IMR-90 (cell line): ENCODE measurements at regions not wholly inside any gene's neighbourhood (a gene's known extent, or its start where the extent isn't known, plus 50 kb on each side); places are given as distances from the start of the nearest gene placed in this dataset.
A peak's percentile ranks its signal among the peaks of the same experiment; 100 is the strongest.

Experiments
- ATAC-seq: fragments of 200-7000 bp; cut with Tn5 transposase; 2 replicates; pipeline ENCODE4 v1.9.1; 2020; ENCODE audit warnings: low read depth, mild to moderate bottlenecking, moderate library complexity
- BruUV-seq: library from RNA; stranded (reverse); fragments of 400-500 nt; replicated peaks from 2 replicates; lab custom pipeline; 2021; lab: Mats Ljungman, UMichigan
- CTCF ChIA-PET: fragments of 300-600 bp; formaldehyde crosslinking; extraction: SDS; loops from one replicate; lab custom pipeline; 2021; ENCODE audit warnings: antibody characterized with exemption; lab: Yijun Ruan, JAX
- POLR2A ChIA-PET: fragments of 300-600 bp; sonication (Branson Sonifier 250); formaldehyde crosslinking; loops from one replicate; lab custom pipeline; 2022; ENCODE audit warnings: antibody characterized with exemption; ENCODE audit not compliant: unreplicated experiment; lab: Charles Lee
- DNase-seq: peaks from one replicate; pipeline ENCODE4 v3.0.0; 2013
- H2AFZ ChIP-seq: replicated peaks from 2 replicates; pipeline ENCODE3; 2013; ENCODE audit warnings: low read length, mild to moderate bottlenecking; ENCODE audit not compliant: poor library complexity
- H2AK5ac ChIP-seq: 2 replicates; pipeline ENCODE4 v1.6.1; 2013; ENCODE audit warnings: low read depth, low read length, inconsistent platforms
- H2AK9ac ChIP-seq: replicated peaks from 2 replicates; pipeline ENCODE3; 2013; ENCODE audit warnings: mild to moderate bottlenecking, low read depth, low read length, moderate library complexity; ENCODE audit not compliant: poor library complexity
- H2BK120ac ChIP-seq: 2 replicates; pipeline ENCODE4 v1.6.1; 2013; ENCODE audit warnings: low read depth, low read length, inconsistent platforms
- H2BK15ac ChIP-seq: 3 replicates; pipeline ENCODE4 v1.6.1; 2013; ENCODE audit warnings: low read depth, low read length, inconsistent platforms
- H2BK20ac ChIP-seq: 2 replicates; pipeline ENCODE4 v1.6.1; 2013; ENCODE audit warnings: low read depth, mild to moderate bottlenecking, inconsistent platforms, low read length, moderate library complexity
- H2BK5ac ChIP-seq: 2 replicates; pipeline ENCODE4 v1.6.1; 2013; ENCODE audit warnings: mild to moderate bottlenecking, low read depth, low read length, inconsistent platforms; ENCODE audit not compliant: poor library complexity, severe bottlenecking
- H3K14ac ChIP-seq: replicated peaks from 2 replicates; pipeline ENCODE4 v1.6.1; 2013; ENCODE audit warnings: low read depth, low read length, inconsistent platforms
- H3K18ac ChIP-seq: 2 replicates; pipeline ENCODE4 v1.6.1; 2013; ENCODE audit warnings: low read depth, low read length, control low read depth
- H3K23ac ChIP-seq: 2 replicates; pipeline ENCODE4 v1.6.1; 2013; ENCODE audit warnings: low read depth, low read length, inconsistent platforms
- H3K27ac ChIP-seq: 2 replicates; pipeline ENCODE4 v1.5.1; 2013; ENCODE audit warnings: mild to moderate bottlenecking, control low read depth, low read length; ENCODE audit not compliant: insufficient read depth
- H3K27me3 ChIP-seq: 2 replicates; pipeline ENCODE4 v1.6.1; 2013; ENCODE audit warnings: low read length; ENCODE audit not compliant: control insufficient read depth, insufficient read depth
- H3K36me3 ChIP-seq: 2 replicates; pipeline ENCODE4 v1.6.1; 2013; ENCODE audit warnings: low read length, mixed read lengths; ENCODE audit not compliant: control insufficient read depth, insufficient read depth
- H3K4ac ChIP-seq: 2 replicates; pipeline ENCODE4 v1.6.1; 2013; ENCODE audit warnings: low read depth, low read length, inconsistent platforms
- H3K4me1 ChIP-seq: 2 replicates; pipeline ENCODE4 v1.6.1; 2013; ENCODE audit warnings: low read length, mixed read lengths; ENCODE audit not compliant: control insufficient read depth, insufficient read depth
- H3K4me2 ChIP-seq: 2 replicates; pipeline ENCODE4 v1.6.1; 2013; ENCODE audit warnings: low read depth, mild to moderate bottlenecking, control low read depth, low read length, moderate library complexity
- H3K4me3 ChIP-seq: 2 replicates; pipeline ENCODE4 v1.5.1; 2013; ENCODE audit warnings: low read depth, mild to moderate bottlenecking, control low read depth, low read length, moderate library complexity; ENCODE audit not compliant: insufficient read depth
- H3K56ac ChIP-seq: 2 replicates; pipeline ENCODE4 v1.6.1; 2013; ENCODE audit warnings: low read length, inconsistent platforms; ENCODE audit not compliant: insufficient read depth; ENCODE audit errors: extremely low read depth
- H3K79me1 ChIP-seq, 2 experiments: 2 replicates each; pipeline ENCODE4 v1.6.1; 2013; ENCODE audit warnings: low read length in 2 of 2, inconsistent platforms in 1 of 2, low read depth in 1 of 2
- H3K9ac ChIP-seq: 2 replicates; pipeline ENCODE4 v1.6.1; 2013; ENCODE audit warnings: low read depth, low read length, control low read depth
- H3K9me1 ChIP-seq: 2 replicates; pipeline ENCODE4 v1.6.1; 2013; ENCODE audit warnings: low read length, inconsistent platforms; ENCODE audit not compliant: insufficient read depth
- H3K9me3 ChIP-seq: 2 replicates; pipeline ENCODE4 v1.6.1; 2013; ENCODE audit warnings: low read length; ENCODE audit not compliant: control insufficient read depth, insufficient read depth
- H4K20me1 ChIP-seq: 2 replicates; pipeline ENCODE4 v1.6.1; 2013; ENCODE audit warnings: low read length, inconsistent platforms; ENCODE audit not compliant: insufficient read depth
- H4K5ac ChIP-seq: 2 replicates; pipeline ENCODE4 v1.6.1; 2013; ENCODE audit warnings: mild to moderate bottlenecking, low read depth, low read length, control low read depth
- H4K8ac ChIP-seq, 2 experiments: 2 replicates each; pipeline ENCODE4 v1.6.1; 2013; ENCODE audit warnings: low read depth in 2 of 2, low read length in 2 of 2, control low read depth in 1 of 2, inconsistent platforms in 1 of 2
- H4K91ac ChIP-seq: 2 replicates; pipeline ENCODE4 v1.6.1; 2013; ENCODE audit warnings: low read depth, low read length, inconsistent platforms; ENCODE audit not compliant: insufficient read depth
- BHLHE40 ChIP-seq: fragments of 150-350 bp; IDR thresholded peaks from 2 replicates; pipeline ENCODE4 v1.6.1; 2016; ENCODE audit warnings: mild to moderate bottlenecking, low read depth, low read length
- CEBPB ChIP-seq: IDR thresholded peaks from 2 replicates; pipeline ENCODE4 v1.6.1; 2012; ENCODE audit warnings: low read depth, low read length, improper control_type of control experiment
- CHD1 ChIP-seq: IDR thresholded peaks from 2 replicates; pipeline ENCODE4 v1.6.1; 2012; ENCODE audit warnings: low read depth, low read length, improper control_type of control experiment
- CTCF ChIP-seq: conservative IDR thresholded peaks from 2 replicates; pipeline ENCODE4 v1.5.1; 2012; ENCODE audit warnings: mild to moderate bottlenecking, low read depth, low read length, improper control_type of control experiment
- ELK1 ChIP-seq: fragments of 150-350 bp; IDR thresholded peaks from 2 replicates; pipeline ENCODE4 v1.6.1; 2016; ENCODE audit warnings: low read depth, mild to moderate bottlenecking, low read length, moderate library complexity, borderline replicate concordance
- FOS ChIP-seq: fragments of 150-350 bp; IDR thresholded peaks from 2 replicates; pipeline ENCODE4 v1.6.1; 2016; ENCODE audit warnings: low read depth, low read length
- MAZ ChIP-seq: IDR thresholded peaks from 2 replicates; pipeline ENCODE4 v1.6.1; 2012; ENCODE audit warnings: low read depth, mild to moderate bottlenecking, low read length, improper control_type of control experiment, moderate library complexity, borderline replicate concordance
- MXI1 ChIP-seq: IDR thresholded peaks from 2 replicates; pipeline ENCODE4 v1.6.1; 2012; ENCODE audit warnings: low read depth, mild to moderate bottlenecking, low read length, moderate library complexity, borderline replicate concordance
- NFE2L2 ChIP-seq: fragments of 150-350 bp; IDR thresholded peaks from 2 replicates; pipeline ENCODE4 v1.6.1; 2016; ENCODE audit warnings: low read depth, mild to moderate bottlenecking, low read length
- POLR2A ChIP-seq: IDR thresholded peaks from 2 replicates; pipeline ENCODE4 v1.6.1; 2012; ENCODE audit warnings: mild to moderate bottlenecking, low read depth, low read length
- RAD21 ChIP-seq: IDR thresholded peaks from 2 replicates; pipeline ENCODE4 v1.6.1; 2012; ENCODE audit warnings: low read length, improper control_type of control experiment
- RCOR1 ChIP-seq: IDR thresholded peaks from 2 replicates; pipeline ENCODE4 v1.6.1; 2012; ENCODE audit warnings: mild to moderate bottlenecking, low read length, improper control_type of control experiment; ENCODE audit not compliant: insufficient replicate concordance
- RFX5 ChIP-seq: IDR thresholded peaks from 2 replicates; pipeline ENCODE4 v1.8.0; 2012; ENCODE audit warnings: low read depth, mild to moderate bottlenecking, low read length, moderate library complexity
- SMC3 ChIP-seq: fragments of 150-350 bp; IDR thresholded peaks from 2 replicates; pipeline ENCODE4 v1.6.1; 2016; ENCODE audit warnings: low read depth, mild to moderate bottlenecking, antibody characterized with exemption, low read length, moderate library complexity
- USF2 ChIP-seq: fragments of 150-350 bp; IDR thresholded peaks from 2 replicates; pipeline ENCODE4 v1.6.1; 2017; ENCODE audit warnings: mild to moderate bottlenecking, antibody characterized with exemption, low read length, low read depth
- WGBS, 2 experiments: methylation state at CpG; one replicate each; pipeline versions ENCODE4 v1.1.5 to v1.1.7; 2013; ENCODE audit warnings: missing lambda C conversion rate in 2 of 2; ENCODE audit not compliant: insufficient read length in 1 of 2; ENCODE audit errors: extremely low coverage in 2 of 2; 5-methylcytosine and 5-hydroxymethylcytosine counted together
- dilution Hi-C: fragments of 300-500 bp; cut with HindIII; formaldehyde crosslinking; loops from one replicate; pipeline ENCODE4 v1.14.3; 2018; ENCODE audit warnings: low sequenced_read_pairs; ENCODE audit not compliant: unreplicated experiment
- in situ Hi-C: fragments of 300-500 bp; cut with MboI; formaldehyde crosslinking; loops from 3 replicates; pipeline ENCODE4 v1.14.3; 2019; ENCODE audit warnings: low sequenced_read_pairs, inconsistent platforms, mixed read lengths
- intact Hi-C: fragments of 100-400 bp; cut with micrococcal nuclease; formaldehyde crosslinking; loops from 2 replicates; pipeline ENCODE4 v1.10.0; 2022

- no peak overlapping the region for H2BK15ac ChIP-seq
- H2AK5ac ChIP-seq = no peak overlapping the region
- ChIA-PET POLR2A (no interaction called here), CTCF (no interaction called here)
- H3K9me1 ChIP-seq = no peaks in the 10 kb centered on the region
- H2BK5ac ChIP-seq = no peak overlapping the region
- no TSS peak for BruUV-seq
- in situ Hi-C loops = no loop called here
- peak overlapping the region; percentile 73; the same call in 1 of the 2 replicates for H3K27ac ChIP-seq
- H3K4ac ChIP-seq = no peak overlapping the region
- no peak overlapping the region; the same call in 1 of the 2 replicates for H3K4me2 ChIP-seq
- no peak overlapping the region for H2BK120ac ChIP-seq
- dilution Hi-C loops = no loop called here
- no peaks in the 10 kb centered on the region; the same call in 1 of the 2 replicates for H3K4me1 ChIP-seq
- no peak overlapping the region for H3K4me3 ChIP-seq
- no peaks in the 10 kb centered on the region for H3K36me3 ChIP-seq
- no peaks in the 10 kb centered on the region for H4K20me1 ChIP-seq
- ATAC-seq (no peak), DNase-seq (peak; percentile 33)
- H4K5ac ChIP-seq = no peak overlapping the region
- TF ChIP-seq RAD21 (no peak), RCOR1 (no peak), MAZ (no peak), NFE2L2 (no peak), ELK1 (no peak), BHLHE40 (no peak), MXI1 (no peak), RFX5 (no peak), CTCF (no peak), USF2 (no peak), FOS (no peak), CEBPB (no peak), POLR2A (no peak), CHD1 (no peak), SMC3 (no peak)
- 41% methylated on average over 6 of the region's 16 CpGs; no CpG with 5 or more reads in 1 of the 2 experiments for WGBS, 2 experiments
- no peak overlapping the region for H3K56ac ChIP-seq
- H3K79me1 ChIP-seq = no peaks in the 10 kb centered on the region
- no peaks in the 10 kb centered on the region for H3K27me3 ChIP-seq
- no peak overlapping the region; the same call in 1 of the 2 replicates for H3K18ac ChIP-seq
- H3K23ac ChIP-seq = no peak overlapping the region
- no peak overlapping the region for H4K8ac ChIP-seq
- H2BK20ac ChIP-seq = no peak overlapping the region
- no peak overlapping the region; the same call in 1 of the 2 replicates for H4K91ac ChIP-seq
- no peak overlapping the region for H3K14ac ChIP-seq
- peak overlapping the region; percentile 19 for H2AFZ ChIP-seq
- intact Hi-C loops = no loop called here
- no peak overlapping the region for H3K9ac ChIP-seq
- H3K9me3 ChIP-seq = peaks cover 47% of the 10 kb centered on the region
- no peak overlapping the region for H2AK9ac ChIP-seq
Measured at GRCh38 chr6:170048615-170049256, 242.1 kb downstream of the DLL1 start.
